GM12878 (cell line): ENCODE measurements at regions not wholly inside any gene's neighbourhood (a gene's known extent, or its start where the extent isn't known, plus 50 kb on each side); places are given as distances from the start of the nearest gene placed in this dataset.

Source experiments
- ATAC-seq: fragments of 200-7000 bp; cut with Tn5 transposase; 3 replicates; pipeline ENCODE4 v1.9.1; 2020; ENCODE audit warnings: mild to moderate bottlenecking, moderate library complexity
- BruUV-seq: library from RNA; stranded (reverse); fragments of 400-500 nt; replicated peaks from 2 replicates; lab custom pipeline; 2021; lab: Mats Ljungman, UMichigan
- CTCF ChIA-PET: fragments of 300-600 bp; sonication (Branson Sonifier 250); formaldehyde crosslinking; extraction: SDS; loops from one replicate; lab custom pipeline; 2021; ENCODE audit warnings: inconsistent platforms; lab: Yijun Ruan, JAX
- POLR2A ChIA-PET: fragments of 350-600 bp; formaldehyde crosslinking; extraction: SDS; loops from one replicate; lab custom pipeline; 2021; ENCODE audit warnings: inconsistent platforms; lab: Charles Lee
- RAD21 ChIA-PET: fragments of 300-600 bp; sonication (Branson Sonifier 250); formaldehyde crosslinking; loops from one replicate; lab custom pipeline; 2023; ENCODE audit warnings: antibody characterized with exemption; ENCODE audit not compliant: unreplicated experiment; lab: Charles Lee
- SMC1A ChIA-PET: fragments of 300-600 bp; sonication (Branson Sonifier 250); formaldehyde crosslinking; loops from one replicate; lab custom pipeline; 2023; ENCODE audit not compliant: unreplicated experiment, uncharacterized antibody; lab: Charles Lee
- DNase-seq: peaks from one replicate; pipeline ENCODE4 v3.0.0-alpha.2; 2011; ENCODE audit warnings: low read depth, low spot score
- FAIRE-seq: peaks from 3 replicates; lab custom pipeline; 2011; peaks lifted over from hg19 to GRCh38; lab: Jason Lieb, UNC
- H2AFZ ChIP-seq: 2 replicates; pipeline ENCODE4 v1.6.0; 2011; ENCODE audit warnings: low read depth, low read length, control low read depth; ENCODE audit not compliant: control insufficient read depth
- H3K27ac ChIP-seq: 2 replicates; pipeline ENCODE4 v1.5.1; 2011; ENCODE audit warnings: control low read depth; ENCODE audit not compliant: control insufficient read depth, insufficient read depth
- H3K27me3 ChIP-seq, 2 experiments: replicated peaks in 1 of 2; 2 replicates each; pipeline versions ENCODE4 v1.6.0 to v1.6.1; 2011; ENCODE audit warnings: low read length in 1 of 2; ENCODE audit not compliant: control insufficient read depth in 2 of 2, insufficient read depth in 2 of 2
- H3K36me3 ChIP-seq, 2 experiments: 2 replicates each; pipeline ENCODE4 v1.5.1; 2011; ENCODE audit warnings: low read length in 1 of 2; ENCODE audit not compliant: control insufficient read depth in 2 of 2, insufficient read depth in 2 of 2
- H3K4me1 ChIP-seq: 2 replicates; pipeline ENCODE4 v1.6.1; 2011; ENCODE audit warnings: mild to moderate bottlenecking, low read length, moderate library complexity, mixed read lengths; ENCODE audit not compliant: control insufficient read depth, insufficient read depth
- H3K4me2 ChIP-seq: 2 replicates; pipeline ENCODE4 v1.6.0; 2011; ENCODE audit warnings: control low read depth; ENCODE audit not compliant: control insufficient read depth, insufficient read depth
- H3K4me3 ChIP-seq: fragments of 200-600 bp; sonication (generic); 2 replicates; pipeline ENCODE4 v1.5.1; 2016
- H3K79me2 ChIP-seq: 2 replicates; pipeline ENCODE4 v1.6.0; 2011; ENCODE audit warnings: low read length; ENCODE audit not compliant: control insufficient read depth, insufficient read depth
- H3K9ac ChIP-seq: 2 replicates; pipeline ENCODE4 v1.8.0; 2011; ENCODE audit warnings: low read length, control low read depth, mixed read lengths; ENCODE audit not compliant: control insufficient read depth, insufficient read depth
- H3K9me3 ChIP-seq: replicated peaks from 3 replicates; pipeline ENCODE4 v1.5.1; 2011; ENCODE audit warnings: mild to moderate bottlenecking, low read length; ENCODE audit not compliant: control insufficient read depth, insufficient read depth
- H4K20me1 ChIP-seq: 2 replicates; pipeline ENCODE4 v1.6.0; 2011; ENCODE audit not compliant: control insufficient read depth, insufficient read depth
- E4F1 ChIP-seq: fragments of 450-650 bp; IDR thresholded peaks from 2 replicates; pipeline ENCODE4 v1.6.1; 2018; ENCODE audit warnings: borderline replicate concordance, mild to moderate bottlenecking; ENCODE audit not compliant: partially characterized antibody
- MXI1 ChIP-seq: fragments of 150-350 bp; IDR thresholded peaks from 2 replicates; pipeline ENCODE4 v1.6.1; 2011; ENCODE audit warnings: low read depth, mild to moderate bottlenecking, inconsistent platforms, low read length, improper control_type of control experiment
- POLR2A ChIP-seq: IDR thresholded peaks from 2 replicates; pipeline ENCODE4 v1.6.1; 2011; ENCODE audit warnings: low read depth, mild to moderate bottlenecking, low read length
- RELA ChIP-seq: fragments of 450-650 bp; IDR thresholded peaks from 2 replicates; pipeline ENCODE4 v1.8.0; 2014; ENCODE audit warnings: borderline replicate concordance; ENCODE audit not compliant: partially characterized antibody
- ZNF207 ChIP-seq: fragments of 450-650 bp; IDR thresholded peaks from 2 replicates; pipeline ENCODE4 v1.6.1; 2014; ENCODE audit warnings: antibody characterized with exemption, mild to moderate bottlenecking, borderline replicate concordance
- ZNF622 ChIP-seq: fragments of 450-650 bp; IDR thresholded peaks from 2 replicates; pipeline ENCODE4 v1.6.1; 2017; ENCODE audit warnings: mild to moderate bottlenecking, inconsistent platforms
- WGBS: methylation state at CpG from one replicate; pipeline ENCODE4 v1.1.6; 2016; ENCODE audit warnings: low lambda C conversion rate; ENCODE audit not compliant: insufficient replicate concordance, insufficient coverage; ENCODE audit errors: missing lambda C conversion rate; 5-methylcytosine and 5-hydroxymethylcytosine counted together
- in situ Hi-C: fragments of 300-500 bp; cut with MboI; formaldehyde crosslinking; loops from 9 replicates; pipeline ENCODE4 v1.14.3; 2018; ENCODE audit warnings: mixed read lengths
- intact Hi-C: fragments of 100-400 bp; cut with micrococcal nuclease; formaldehyde crosslinking; loops from one replicate; pipeline ENCODE4 v1.14.2; 2022; ENCODE audit not compliant: unreplicated experiment
- TF ChIP-seq, protein P1 (sequence below): IDR thresholded peaks from 2 replicates; pipeline ENCODE4 v1.6.1; 2012; ENCODE audit warnings: low read length, inconsistent platforms
- TF ChIP-seq, protein P2 (sequence below): fragments of 450-650 bp; IDR thresholded peaks from 2 replicates; pipeline ENCODE4 v1.6.1; 2017; ENCODE audit warnings: mild to moderate bottlenecking, moderate library complexity
- TF ChIP-seq, protein P3 (sequence below): fragments of 450-650 bp; IDR thresholded peaks from 2 replicates; pipeline ENCODE4 v1.6.1; 2016; ENCODE audit warnings: mild to moderate bottlenecking, moderate library complexity, borderline replicate concordance
- TF ChIP-seq, protein P4 (sequence below): IDR thresholded peaks from 2 replicates; pipeline ENCODE4 v1.6.1; 2011; ENCODE audit warnings: borderline replicate concordance, low read depth, mild to moderate bottlenecking, moderate library complexity, low read length; ENCODE audit not compliant: insufficient read depth, poor library complexity, severe bottlenecking

- Histone ChIP-seq H3K9me3 (no peaks in the 10 kb centered on the region), H3K79me2 (no peaks in the 10 kb centered on the region), H3K9ac (no peak overlapping the region), H2AFZ (no peak overlapping the region), H3K4me1 (no peaks in the 10 kb centered on the region), H3K4me2 (no peak overlapping the region), H3K27ac (no peak overlapping the region), H3K36me3 (no peaks in the 10 kb centered on the region), H4K20me1 (no peaks in the 10 kb centered on the region), H3K4me3 (no peak overlapping the region), H3K27me3 (no peaks in the 10 kb centered on the region)
- intact Hi-C loops (no loop called here), in situ Hi-C loops (no loop called here)
- ATAC-seq (no peak), FAIRE-seq (no peak), DNase-seq (no peak)
- 0% methylated on average over 1 of the region's 1 CpG for WGBS
- POLR2A ChIA-PET = no interaction called here
- no TSS peak for BruUV-seq
- SMC1A ChIA-PET = interaction anchor here (0.7 kb wide), 1 partner anchor 843 kb away, joined by 3 read pairs; no protein-coding TSS in a partner anchor
- CTCF ChIA-PET = no interaction called here
- RAD21 ChIA-PET = no interaction called here
- TF ChIP-seq, protein P1, sequence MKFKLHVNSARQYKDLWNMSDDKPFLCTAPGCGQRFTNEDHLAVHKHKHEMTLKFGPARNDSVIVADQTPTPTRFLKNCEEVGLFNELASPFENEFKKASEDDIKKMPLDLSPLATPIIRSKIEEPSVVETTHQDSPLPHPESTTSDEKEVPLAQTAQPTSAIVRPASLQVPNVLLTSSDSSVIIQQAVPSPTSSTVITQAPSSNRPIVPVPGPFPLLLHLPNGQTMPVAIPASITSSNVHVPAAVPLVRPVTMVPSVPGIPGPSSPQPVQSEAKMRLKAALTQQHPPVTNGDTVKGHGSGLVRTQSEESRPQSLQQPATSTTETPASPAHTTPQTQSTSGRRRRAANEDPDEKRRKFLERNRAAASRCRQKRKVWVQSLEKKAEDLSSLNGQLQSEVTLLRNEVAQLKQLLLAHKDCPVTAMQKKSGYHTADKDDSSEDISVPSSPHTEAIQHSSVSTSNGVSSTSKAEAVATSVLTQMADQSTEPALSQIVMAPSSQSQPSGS = no peak
- TF ChIP-seq, protein P2, sequence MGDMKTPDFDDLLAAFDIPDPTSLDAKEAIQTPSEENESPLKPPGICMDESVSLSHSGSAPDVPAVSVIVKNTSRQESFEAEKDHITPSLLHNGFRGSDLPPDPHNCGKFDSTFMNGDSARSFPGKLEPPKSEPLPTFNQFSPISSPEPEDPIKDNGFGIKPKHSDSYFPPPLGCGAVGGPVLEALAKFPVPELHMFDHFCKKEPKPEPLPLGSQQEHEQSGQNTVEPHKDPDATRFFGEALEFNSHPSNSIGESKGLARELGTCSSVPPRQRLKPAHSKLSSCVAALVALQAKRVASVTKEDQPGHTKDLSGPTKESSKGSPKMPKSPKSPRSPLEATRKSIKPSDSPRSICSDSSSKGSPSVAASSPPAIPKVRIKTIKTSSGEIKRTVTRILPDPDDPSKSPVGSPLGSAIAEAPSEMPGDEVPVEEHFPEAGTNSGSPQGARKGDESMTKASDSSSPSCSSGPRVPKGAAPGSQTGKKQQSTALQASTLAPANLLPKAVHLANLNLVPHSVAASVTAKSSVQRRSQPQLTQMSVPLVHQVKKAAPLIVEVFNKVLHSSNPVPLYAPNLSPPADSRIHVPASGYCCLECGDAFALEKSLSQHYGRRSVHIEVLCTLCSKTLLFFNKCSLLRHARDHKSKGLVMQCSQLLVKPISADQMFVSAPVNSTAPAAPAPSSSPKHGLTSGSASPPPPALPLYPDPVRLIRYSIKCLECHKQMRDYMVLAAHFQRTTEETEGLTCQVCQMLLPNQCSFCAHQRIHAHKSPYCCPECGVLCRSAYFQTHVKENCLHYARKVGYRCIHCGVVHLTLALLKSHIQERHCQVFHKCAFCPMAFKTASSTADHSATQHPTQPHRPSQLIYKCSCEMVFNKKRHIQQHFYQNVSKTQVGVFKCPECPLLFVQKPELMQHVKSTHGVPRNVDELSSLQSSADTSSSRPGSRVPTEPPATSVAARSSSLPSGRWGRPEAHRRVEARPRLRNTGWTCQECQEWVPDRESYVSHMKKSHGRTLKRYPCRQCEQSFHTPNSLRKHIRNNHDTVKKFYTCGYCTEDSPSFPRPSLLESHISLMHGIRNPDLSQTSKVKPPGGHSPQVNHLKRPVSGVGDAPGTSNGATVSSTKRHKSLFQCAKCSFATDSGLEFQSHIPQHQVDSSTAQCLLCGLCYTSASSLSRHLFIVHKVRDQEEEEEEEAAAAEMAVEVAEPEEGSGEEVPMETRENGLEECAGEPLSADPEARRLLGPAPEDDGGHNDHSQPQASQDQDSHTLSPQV = no peak
- no peak for TF ChIP-seq POLR2A
- no peak for TF ChIP-seq ZNF622
- TF ChIP-seq MXI1 = no peak
- TF ChIP-seq, protein P3, sequence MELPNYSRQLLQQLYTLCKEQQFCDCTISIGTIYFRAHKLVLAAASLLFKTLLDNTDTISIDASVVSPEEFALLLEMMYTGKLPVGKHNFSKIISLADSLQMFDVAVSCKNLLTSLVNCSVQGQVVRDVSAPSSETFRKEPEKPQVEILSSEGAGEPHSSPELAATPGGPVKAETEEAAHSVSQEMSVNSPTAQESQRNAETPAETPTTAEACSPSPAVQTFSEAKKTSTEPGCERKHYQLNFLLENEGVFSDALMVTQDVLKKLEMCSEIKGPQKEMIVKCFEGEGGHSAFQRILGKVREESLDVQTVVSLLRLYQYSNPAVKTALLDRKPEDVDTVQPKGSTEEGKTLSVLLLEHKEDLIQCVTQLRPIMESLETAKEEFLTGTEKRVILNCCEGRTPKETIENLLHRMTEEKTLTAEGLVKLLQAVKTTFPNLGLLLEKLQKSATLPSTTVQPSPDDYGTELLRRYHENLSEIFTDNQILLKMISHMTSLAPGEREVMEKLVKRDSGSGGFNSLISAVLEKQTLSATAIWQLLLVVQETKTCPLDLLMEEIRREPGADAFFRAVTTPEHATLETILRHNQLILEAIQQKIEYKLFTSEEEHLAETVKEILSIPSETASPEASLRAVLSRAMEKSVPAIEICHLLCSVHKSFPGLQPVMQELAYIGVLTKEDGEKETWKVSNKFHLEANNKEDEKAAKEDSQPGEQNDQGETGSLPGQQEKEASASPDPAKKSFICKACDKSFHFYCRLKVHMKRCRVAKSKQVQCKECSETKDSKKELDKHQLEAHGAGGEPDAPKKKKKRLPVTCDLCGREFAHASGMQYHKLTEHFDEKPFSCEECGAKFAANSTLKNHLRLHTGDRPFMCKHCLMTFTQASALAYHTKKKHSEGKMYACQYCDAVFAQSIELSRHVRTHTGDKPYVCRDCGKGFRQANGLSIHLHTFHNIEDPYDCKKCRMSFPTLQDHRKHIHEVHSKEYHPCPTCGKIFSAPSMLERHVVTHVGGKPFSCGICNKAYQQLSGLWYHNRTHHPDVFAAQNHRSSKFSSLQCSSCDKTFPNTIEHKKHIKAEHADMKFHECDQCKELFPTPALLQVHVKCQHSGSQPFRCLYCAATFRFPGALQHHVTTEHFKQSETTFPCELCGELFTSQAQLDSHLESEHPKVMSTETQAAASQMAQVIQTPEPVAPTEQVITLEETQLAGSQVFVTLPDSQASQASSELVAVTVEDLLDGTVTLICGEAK = no peak
- TF ChIP-seq E4F1 = no peak
- TF ChIP-seq ZNF207 = no peak
- TF ChIP-seq RELA = no peak
- TF ChIP-seq, protein P4, sequence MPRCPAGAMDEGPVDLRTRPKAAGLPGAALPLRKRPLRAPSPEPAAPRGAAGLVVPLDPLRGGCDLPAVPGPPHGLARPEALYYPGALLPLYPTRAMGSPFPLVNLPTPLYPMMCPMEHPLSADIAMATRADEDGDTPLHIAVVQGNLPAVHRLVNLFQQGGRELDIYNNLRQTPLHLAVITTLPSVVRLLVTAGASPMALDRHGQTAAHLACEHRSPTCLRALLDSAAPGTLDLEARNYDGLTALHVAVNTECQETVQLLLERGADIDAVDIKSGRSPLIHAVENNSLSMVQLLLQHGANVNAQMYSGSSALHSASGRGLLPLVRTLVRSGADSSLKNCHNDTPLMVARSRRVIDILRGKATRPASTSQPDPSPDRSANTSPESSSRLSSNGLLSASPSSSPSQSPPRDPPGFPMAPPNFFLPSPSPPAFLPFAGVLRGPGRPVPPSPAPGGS = no peak
Measured at GRCh38 chr1:232244426-232244825, 385.5 kb downstream of the SIPA1L2 start.
